NCI-H146 (cell line): ENCODE measurements at regions not wholly inside any gene's neighbourhood (a gene's known extent, or its start where the extent isn't known, plus 50 kb on each side); places are given as distances from the start of the nearest gene placed in this dataset.

Experiments used
- DNase-seq: peaks from one replicate; lab custom pipeline; 2025; lab: John Stamatoyannopoulos, UW

GRCh38 chr11:8323161-8323935 is 59.7 kb upstream of the LMO1 start:
- DNase-seq, result no peak

- no peak for DNase-seq
Observed at GRCh38 chr11:8321876-8322275, 58.2 kb upstream of the LMO1 start.

GRCh38 chr11:8320076-8320475 is 56.4 kb upstream of the LMO1 start:
- no peak for DNase-seq

- DNase-seq, result peak; percentile 77
Observed at GRCh38 chr11:8318536-8318935, 54.9 kb upstream of the LMO1 start.

- no peak for DNase-seq
Observed at GRCh38 chr11:8317159-8317558, 53.5 kb upstream of the LMO1 start.

- no peak for DNase-seq
Observed at GRCh38 chr11:8315954-8316353, 52.3 kb upstream of the LMO1 start.

GRCh38 chr11:8315463-8315862 is 51.8 kb upstream of the LMO1 start:
- no peak for DNase-seq

GRCh38 chr11:8314916-8315315 is 51.2 kb upstream of the LMO1 start:
- no peak for DNase-seq

GRCh38 chr11:8313504-8314090 is 49.9 kb upstream of the LMO1 start:
- no peak for DNase-seq
